ENCODE measurements at regions not wholly inside any gene's neighbourhood (a gene's known extent, or its start where the extent isn't known, plus 50 kb on each side); places are given as distances from the start of the nearest gene placed in this dataset.

DNA sequence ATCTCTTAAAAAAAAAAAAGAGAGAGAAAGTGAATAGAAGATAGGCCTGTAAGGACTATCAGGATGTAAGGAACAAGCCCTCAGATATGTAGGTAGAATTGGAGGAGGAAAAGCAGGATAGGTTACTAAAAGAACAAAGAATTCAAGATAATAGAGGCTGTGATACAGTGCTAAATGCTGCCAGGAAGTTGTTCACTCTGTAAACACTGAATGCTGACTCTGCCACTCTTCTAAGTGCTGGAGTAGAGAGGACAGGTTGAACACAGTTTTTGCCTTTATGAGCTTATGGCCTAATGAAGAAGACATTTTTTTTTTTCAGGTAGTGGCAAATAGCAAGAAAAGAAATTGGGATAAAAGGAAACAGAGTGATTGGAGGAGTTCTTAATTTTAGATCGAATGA, 90.6 kb upstream of the ZNF678 start:
- TF ChIP-seq CEBPB (IDR thresholded peaks at IDR 0.05; ENCODE audit: borderline replicate concordance in 1 of 2, low read depth in 2 of 2, low read length in 2 of 2) (no peak), CREB1 (IDR thresholded peaks at IDR 0.05; ENCODE audit: low read depth) (no peak), ATF7 (IDR thresholded peaks at IDR 0.05; ENCODE audit: low read depth) (no peak), TARDBP (IDR thresholded peaks at IDR 0.05; ENCODE audit: borderline replicate concordance) (no peak), CREM (IDR thresholded peaks at IDR 0.05; ENCODE audit: low read depth) (no peak), ZZZ3 (IDR thresholded peaks at IDR 0.05; ENCODE audit: control insufficient read depth, insufficient read length, low read depth) (no peak), YY1 (IDR thresholded peaks at IDR 0.05; ENCODE audit: low read depth, low read length) (no peak), TCF12 (IDR thresholded peaks at IDR 0.05; ENCODE audit: low read depth, low read length) (no peak), LARP7 (IDR thresholded peaks at IDR 0.05) (no peak)
- TF ChIP-seq, protein P1, sequence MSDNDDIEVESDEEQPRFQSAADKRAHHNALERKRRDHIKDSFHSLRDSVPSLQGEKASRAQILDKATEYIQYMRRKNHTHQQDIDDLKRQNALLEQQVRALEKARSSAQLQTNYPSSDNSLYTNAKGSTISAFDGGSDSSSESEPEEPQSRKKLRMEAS (IDR thresholded peaks at IDR 0.05; ENCODE audit: low read depth, low read length) = no peak

Measured in GM12878 (cell line).